ENCODE measurements at regions not wholly inside any gene's neighbourhood (a gene's known extent, or its start where the extent isn't known, plus 50 kb on each side); places are given as distances from the start of the nearest gene placed in this dataset.

- H3K27ac Mint-ChIP-seq (ENCODE audit: unreplicated experiment) = no peak overlapping the region
Observed at GRCh38 chr3:101942356-101942755, 93.0 kb downstream of the NFKBIZ start.

GRCh38 chr3:101943029-101943428 is 93.7 kb downstream of the NFKBIZ start:
- H3K36me3 Mint-ChIP-seq (ENCODE audit: unreplicated experiment) = no peaks in the 10 kb centered on the region
- no peaks in the 10 kb centered on the region for H3K9me3 Mint-ChIP-seq (ENCODE audit: unreplicated experiment)
- no peak for DNase-seq
- H3K27me3 Mint-ChIP-seq (ENCODE audit: unreplicated experiment) = no peaks in the 10 kb centered on the region
- H3K27ac Mint-ChIP-seq (ENCODE audit: unreplicated experiment) = no peak overlapping the region
- H3K4me3 Mint-ChIP-seq (ENCODE audit: unreplicated experiment) = no peak overlapping the region
- no peaks in the 10 kb centered on the region for H3K4me1 Mint-ChIP-seq (ENCODE audit: low read depth, unreplicated experiment)
- TF ChIP-seq CTCF (IDR thresholded peaks at IDR 0.05; ENCODE audit: partially characterized antibody, unreplicated experiment) = no peak

More at GRCh38 chr3:101942356-101942755, 93.0 kb downstream of the NFKBIZ start:
- Mint-ChIP-seq H3K36me3 (ENCODE audit: unreplicated experiment) (no peaks in the 10 kb centered on the region), H3K9me3 (ENCODE audit: unreplicated experiment) (no peaks in the 10 kb centered on the region), H3K4me1 (ENCODE audit: low read depth, unreplicated experiment) (no peaks in the 10 kb centered on the region), H3K4me3 (ENCODE audit: unreplicated experiment) (no peak overlapping the region), H3K27me3 (ENCODE audit: unreplicated experiment) (no peaks in the 10 kb centered on the region)
- no peak for DNase-seq
- TF ChIP-seq CTCF (IDR thresholded peaks at IDR 0.05; ENCODE audit: partially characterized antibody, unreplicated experiment) = no peak

GRCh38 chr3:101944308-101944707 is 95.0 kb downstream of the NFKBIZ start:
- H3K9me3 Mint-ChIP-seq (ENCODE audit: unreplicated experiment) = no peaks in the 10 kb centered on the region
- no peaks in the 10 kb centered on the region for H3K27me3 Mint-ChIP-seq (ENCODE audit: unreplicated experiment)
- H3K4me3 Mint-ChIP-seq (ENCODE audit: unreplicated experiment) = no peak overlapping the region
- H3K4me1 Mint-ChIP-seq (ENCODE audit: low read depth, unreplicated experiment) = no peaks in the 10 kb centered on the region
- no peaks in the 10 kb centered on the region for H3K36me3 Mint-ChIP-seq (ENCODE audit: unreplicated experiment)
- H3K27ac Mint-ChIP-seq (ENCODE audit: unreplicated experiment) = no peak overlapping the region
- no peak for DNase-seq
- no peak for TF ChIP-seq CTCF (IDR thresholded peaks at IDR 0.05; ENCODE audit: partially characterized antibody, unreplicated experiment)

GRCh38 chr3:101945980-101946379 is 96.7 kb downstream of the NFKBIZ start:
- no peaks in the 10 kb centered on the region for H3K4me1 Mint-ChIP-seq (ENCODE audit: low read depth, unreplicated experiment)
- no peaks in the 10 kb centered on the region for H3K36me3 Mint-ChIP-seq (ENCODE audit: unreplicated experiment)
- no peak for DNase-seq
- no peak for TF ChIP-seq CTCF (IDR thresholded peaks at IDR 0.05; ENCODE audit: partially characterized antibody, unreplicated experiment)
- H3K9me3 Mint-ChIP-seq (ENCODE audit: unreplicated experiment) = no peaks in the 10 kb centered on the region
- H3K27me3 Mint-ChIP-seq (ENCODE audit: unreplicated experiment) = no peaks in the 10 kb centered on the region
- no peak overlapping the region for H3K4me3 Mint-ChIP-seq (ENCODE audit: unreplicated experiment)
- no peak overlapping the region for H3K27ac Mint-ChIP-seq (ENCODE audit: unreplicated experiment)

- no peak for DNase-seq
- TF ChIP-seq CTCF (IDR thresholded peaks at IDR 0.05; ENCODE audit: partially characterized antibody, unreplicated experiment) = no peak
Observed at GRCh38 chr3:101946906-101947305, 97.6 kb downstream of the NFKBIZ start.

More at GRCh38 chr3:101946906-101947305, 97.6 kb downstream of the NFKBIZ start:
- Mint-ChIP-seq H3K27me3 (ENCODE audit: unreplicated experiment) (no peaks in the 10 kb centered on the region), H3K4me1 (ENCODE audit: low read depth, unreplicated experiment) (no peaks in the 10 kb centered on the region), H3K27ac (ENCODE audit: unreplicated experiment) (no peak overlapping the region), H3K36me3 (ENCODE audit: unreplicated experiment) (no peaks in the 10 kb centered on the region), H3K9me3 (ENCODE audit: unreplicated experiment) (no peaks in the 10 kb centered on the region), H3K4me3 (ENCODE audit: unreplicated experiment) (no peak overlapping the region)
